DMS 273 (cell line): ENCODE measurements at regions not wholly inside any gene's neighbourhood (a gene's known extent, or its start where the extent isn't known, plus 50 kb on each side); places are given as distances from the start of the nearest gene placed in this dataset.
"Not testable (repeated sequence)": the region's sequence is repeated elsewhere in the genome, so short reads cannot be mapped to it uniquely, and the experiment has no call there.

Source experiments
- DNase-seq: peaks from one replicate; lab custom pipeline; 2025; ENCODE audit not compliant: unreplicated experiment; lab: John Stamatoyannopoulos, UW

- not testable (repeated sequence) for DNase-seq
Observed at GRCh38 chr13:63837701-63838100, 2422.1 kb upstream of the PCDH20 start.

GRCh38 chr13:63829609-63830008 is 2414.0 kb upstream of the PCDH20 start:
- DNase-seq: not testable (repeated sequence)

GRCh38 chr13:63821785-63822184 is 2406.1 kb upstream of the PCDH20 start:
- not testable (repeated sequence) for DNase-seq

GRCh38 chr13:63811428-63812004 is 2395.9 kb upstream of the PCDH20 start:
- DNase-seq: not testable (repeated sequence)

GRCh38 chr13:63791134-63791533 is 2375.5 kb upstream of the PCDH20 start:
- DNase-seq: not testable (repeated sequence)

- no peak for DNase-seq
Observed at GRCh38 chr13:63774133-63774532, 2358.5 kb upstream of the PCDH20 start.

- no peak for DNase-seq
Observed at GRCh38 chr13:63773476-63773875, 2357.8 kb upstream of the PCDH20 start.

- DNase-seq: not testable (repeated sequence)
Observed at GRCh38 chr13:63757683-63758082, 2342.0 kb upstream of the PCDH20 start.

GRCh38 chr13:63749857-63750256 is 2334.2 kb upstream of the PCDH20 start:
- not testable (repeated sequence) for DNase-seq

- DNase-seq: not testable (repeated sequence)
Observed at GRCh38 chr13:63741814-63742101, 2326.1 kb upstream of the PCDH20 start.

- no peak for DNase-seq
Observed at GRCh38 chr13:63741029-63741813, 2325.6 kb upstream of the PCDH20 start.

- not testable (repeated sequence) for DNase-seq
Observed at GRCh38 chr13:63739112-63739735, 2323.6 kb upstream of the PCDH20 start.

GRCh38 chr13:63737418-63737817 is 2321.8 kb upstream of the PCDH20 start:
- no peak for DNase-seq

GRCh38 chr13:63731896-63732295 is 2316.2 kb upstream of the PCDH20 start:
- DNase-seq: no peak

- DNase-seq: not testable (repeated sequence)
Observed at GRCh38 chr13:63712159-63712558, 2296.5 kb upstream of the PCDH20 start.

- no peak for DNase-seq
Observed at GRCh38 chr13:63706751-63707150, 2291.1 kb upstream of the PCDH20 start.

GRCh38 chr13:63704521-63704920 is 2288.9 kb upstream of the PCDH20 start:
- DNase-seq: no peak

- no peak for DNase-seq
Observed at GRCh38 chr13:63700350-63700749, 2284.7 kb upstream of the PCDH20 start.

- DNase-seq: no peak
Observed at GRCh38 chr13:63699948-63700347, 2284.3 kb upstream of the PCDH20 start.

GRCh38 chr13:63696055-63696454 is 2280.4 kb upstream of the PCDH20 start:
- no peak for DNase-seq

GRCh38 chr13:63693696-63694095 is 2278.0 kb upstream of the PCDH20 start:
- DNase-seq: no peak

- no peak for DNase-seq
Observed at GRCh38 chr13:63691474-63691873, 2275.8 kb upstream of the PCDH20 start.
